ENCODE measurements at regions not wholly inside any gene's neighbourhood (a gene's known extent, or its start where the extent isn't known, plus 50 kb on each side); places are given as distances from the start of the nearest gene placed in this dataset.

GRCh38 chr21:35399002-35399530 is 350.0 kb upstream of the RUNX1 start:
- intact Hi-C loops (cut with micrococcal nuclease): loop anchor here (5.0 to 10.0 kb wide), 2 partner anchors 97 to 184 kb away; no protein-coding TSS in a partner anchor
- Mint-ChIP-seq H3K36me3 (ENCODE audit: insufficient read depth, unreplicated experiment) (no peaks in the 10 kb centered on the region), H3K27ac (ENCODE audit: low read depth, unreplicated experiment) (peak overlapping the region; percentile 40), H3K9me3 (ENCODE audit: unreplicated experiment) (no peaks in the 10 kb centered on the region), H3K4me3 (ENCODE audit: unreplicated experiment) (no peak overlapping the region), H3K4me1 (ENCODE audit: insufficient read depth, unreplicated experiment) (peaks cover 17% of the 10 kb centered on the region), H3K27me3 (ENCODE audit: insufficient read depth, unreplicated experiment) (no peaks in the 10 kb centered on the region)
- no peak for DNase-seq (ENCODE audit: unreplicated experiment)
- ChIA-PET POLR2A (interaction anchor here (0.7 to 3.2 kb wide), 15 partner anchors 9 to 709 kb away, joined by 3 to 45 read pairs (median 4); no protein-coding TSS in a partner anchor), CTCF (interaction anchor here (0.6 to 3.6 kb wide), 11 partner anchors 10 to 708 kb away, joined by 3 to 24 read pairs (median 4); no protein-coding TSS in a partner anchor)
- TF ChIP-seq, protein P1, sequence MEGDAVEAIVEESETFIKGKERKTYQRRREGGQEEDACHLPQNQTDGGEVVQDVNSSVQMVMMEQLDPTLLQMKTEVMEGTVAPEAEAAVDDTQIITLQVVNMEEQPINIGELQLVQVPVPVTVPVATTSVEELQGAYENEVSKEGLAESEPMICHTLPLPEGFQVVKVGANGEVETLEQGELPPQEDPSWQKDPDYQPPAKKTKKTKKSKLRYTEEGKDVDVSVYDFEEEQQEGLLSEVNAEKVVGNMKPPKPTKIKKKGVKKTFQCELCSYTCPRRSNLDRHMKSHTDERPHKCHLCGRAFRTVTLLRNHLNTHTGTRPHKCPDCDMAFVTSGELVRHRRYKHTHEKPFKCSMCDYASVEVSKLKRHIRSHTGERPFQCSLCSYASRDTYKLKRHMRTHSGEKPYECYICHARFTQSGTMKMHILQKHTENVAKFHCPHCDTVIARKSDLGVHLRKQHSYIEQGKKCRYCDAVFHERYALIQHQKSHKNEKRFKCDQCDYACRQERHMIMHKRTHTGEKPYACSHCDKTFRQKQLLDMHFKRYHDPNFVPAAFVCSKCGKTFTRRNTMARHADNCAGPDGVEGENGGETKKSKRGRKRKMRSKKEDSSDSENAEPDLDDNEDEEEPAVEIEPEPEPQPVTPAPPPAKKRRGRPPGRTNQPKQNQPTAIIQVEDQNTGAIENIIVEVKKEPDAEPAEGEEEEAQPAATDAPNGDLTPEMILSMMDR (IDR thresholded peaks at IDR 0.05; ENCODE audit: unreplicated experiment): no peak
- no TSS peak for BruUV-seq (replicated peaks)

DNA sequence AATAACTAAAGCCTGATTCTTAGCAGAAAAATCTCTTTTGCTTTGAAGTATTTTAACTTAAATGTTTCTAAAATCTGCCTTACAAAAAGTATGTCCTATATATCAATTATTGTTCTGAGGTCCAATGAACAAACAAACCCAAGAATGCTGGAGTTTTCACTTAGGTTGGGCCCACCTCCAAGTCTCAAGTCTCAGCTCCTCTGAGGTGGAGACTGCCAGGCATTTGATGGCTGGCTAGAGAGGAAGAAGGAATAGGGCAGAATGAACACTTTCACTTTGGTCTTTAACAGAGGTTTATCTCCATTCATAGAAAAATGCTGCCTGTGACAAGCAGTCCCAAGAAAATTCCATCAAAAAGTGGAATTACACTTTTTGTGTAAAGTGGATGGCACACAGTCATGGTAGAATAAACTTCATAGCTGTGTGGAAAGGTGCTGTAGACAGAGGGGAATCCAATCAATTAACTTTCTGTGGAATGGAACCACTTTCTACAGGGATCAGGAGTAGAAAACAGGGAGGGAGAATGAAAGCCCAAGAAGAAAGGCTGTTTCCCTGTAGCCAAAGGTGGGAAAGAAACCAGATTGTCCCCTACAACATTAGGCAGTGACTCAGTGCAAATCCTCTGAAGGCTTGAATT is 349.4 kb upstream of the RUNX1 start:
- no peak for DNase-seq (ENCODE audit: unreplicated experiment)
- Mint-ChIP-seq H3K36me3 (ENCODE audit: insufficient read depth, unreplicated experiment) (no peaks in the 10 kb centered on the region), H3K4me3 (ENCODE audit: unreplicated experiment) (no peak overlapping the region), H3K9me3 (ENCODE audit: unreplicated experiment) (no peaks in the 10 kb centered on the region), H3K27me3 (ENCODE audit: insufficient read depth, unreplicated experiment) (no peaks in the 10 kb centered on the region), H3K27ac (ENCODE audit: low read depth, unreplicated experiment) (peak overlapping the region; percentile 40), H3K4me1 (ENCODE audit: insufficient read depth, unreplicated experiment) (peaks cover 17% of the 10 kb centered on the region)
- BruUV-seq (replicated peaks): no TSS peak
- intact Hi-C loops (cut with micrococcal nuclease): loop anchor here (5.0 to 10.0 kb wide), 2 partner anchors 96 to 184 kb away; no protein-coding TSS in a partner anchor
- TF ChIP-seq, protein P1 (IDR thresholded peaks at IDR 0.05; ENCODE audit: unreplicated experiment): no peak
- CTCF ChIA-PET: interaction anchor here (0.7 to 1.2 kb wide), 5 partner anchors 10 to 666 kb away, joined by 3 to 5 read pairs (median 3); no protein-coding TSS in a partner anchor
- POLR2A ChIA-PET: interaction anchor here (0.7 to 2.4 kb wide), 8 partner anchors 9 to 710 kb away, joined by 3 to 12 read pairs (median 4); no protein-coding TSS in a partner anchor

GRCh38 chr21:35397781-35398180 is 348.7 kb upstream of the RUNX1 start:
- no peak for DNase-seq (ENCODE audit: unreplicated experiment)
- no peaks in the 10 kb centered on the region for H3K36me3 Mint-ChIP-seq (ENCODE audit: insufficient read depth, unreplicated experiment)
- H3K9me3 Mint-ChIP-seq (ENCODE audit: unreplicated experiment): no peaks in the 10 kb centered on the region
- TF ChIP-seq, protein P1 (IDR thresholded peaks at IDR 0.05; ENCODE audit: unreplicated experiment): no peak
- intact Hi-C loops (cut with micrococcal nuclease): loop anchor here (5.0 to 10.0 kb wide), 2 partner anchors 95 to 183 kb away; no protein-coding TSS in a partner anchor
- no peak overlapping the region for H3K27ac Mint-ChIP-seq (ENCODE audit: low read depth, unreplicated experiment)
- ChIA-PET POLR2A (interaction anchor here (0.9 to 1.4 kb wide), 5 partner anchors 14 to 710 kb away, joined by 3 to 12 read pairs (median 3); no protein-coding TSS in a partner anchor), CTCF (interaction anchor here (0.7 to 1.2 kb wide), 5 partner anchors 9 to 710 kb away, joined by 3 to 5 read pairs (median 3); no protein-coding TSS in a partner anchor)
- H3K4me1 Mint-ChIP-seq (ENCODE audit: insufficient read depth, unreplicated experiment): peaks cover 17% of the 10 kb centered on the region
- no peaks in the 10 kb centered on the region for H3K27me3 Mint-ChIP-seq (ENCODE audit: insufficient read depth, unreplicated experiment)
- no TSS peak for BruUV-seq (replicated peaks)
- no peak overlapping the region for H3K4me3 Mint-ChIP-seq (ENCODE audit: unreplicated experiment)

GRCh38 chr21:35396655-35397054 is 347.6 kb upstream of the RUNX1 start:
- POLR2A ChIA-PET: interaction anchor here (1.1 to 2.3 kb wide), 4 partner anchors 143 to 503 kb away, joined by 3 to 11 read pairs (median 7); no protein-coding TSS in a partner anchor
- peaks cover 17% of the 10 kb centered on the region for H3K4me1 Mint-ChIP-seq (ENCODE audit: insufficient read depth, unreplicated experiment)
- DNase-seq (ENCODE audit: unreplicated experiment): no peak
- TF ChIP-seq, protein P1 (IDR thresholded peaks at IDR 0.05; ENCODE audit: unreplicated experiment): no peak
- H3K27me3 Mint-ChIP-seq (ENCODE audit: insufficient read depth, unreplicated experiment): no peaks in the 10 kb centered on the region
- H3K9me3 Mint-ChIP-seq (ENCODE audit: unreplicated experiment): no peaks in the 10 kb centered on the region
- no peaks in the 10 kb centered on the region for H3K36me3 Mint-ChIP-seq (ENCODE audit: insufficient read depth, unreplicated experiment)
- no peak overlapping the region for H3K27ac Mint-ChIP-seq (ENCODE audit: low read depth, unreplicated experiment)
- no peak overlapping the region for H3K4me3 Mint-ChIP-seq (ENCODE audit: unreplicated experiment)
- CTCF ChIA-PET: interaction anchor here (0.7 to 1.8 kb wide), 7 partner anchors 143 to 706 kb away, joined by 3 to 5 read pairs (median 4); no protein-coding TSS in a partner anchor
- BruUV-seq (replicated peaks): no TSS peak
- intact Hi-C loops (cut with micrococcal nuclease): loop anchor here (5.0 to 10.0 kb wide), 2 partner anchors 94 to 182 kb away; no protein-coding TSS in a partner anchor

Data from MCF 10A (cell line).